ENCODE measurements at regions not wholly inside any gene's neighbourhood (a gene's known extent, or its start where the extent isn't known, plus 50 kb on each side); places are given as distances from the start of the nearest gene placed in this dataset.

DNA sequence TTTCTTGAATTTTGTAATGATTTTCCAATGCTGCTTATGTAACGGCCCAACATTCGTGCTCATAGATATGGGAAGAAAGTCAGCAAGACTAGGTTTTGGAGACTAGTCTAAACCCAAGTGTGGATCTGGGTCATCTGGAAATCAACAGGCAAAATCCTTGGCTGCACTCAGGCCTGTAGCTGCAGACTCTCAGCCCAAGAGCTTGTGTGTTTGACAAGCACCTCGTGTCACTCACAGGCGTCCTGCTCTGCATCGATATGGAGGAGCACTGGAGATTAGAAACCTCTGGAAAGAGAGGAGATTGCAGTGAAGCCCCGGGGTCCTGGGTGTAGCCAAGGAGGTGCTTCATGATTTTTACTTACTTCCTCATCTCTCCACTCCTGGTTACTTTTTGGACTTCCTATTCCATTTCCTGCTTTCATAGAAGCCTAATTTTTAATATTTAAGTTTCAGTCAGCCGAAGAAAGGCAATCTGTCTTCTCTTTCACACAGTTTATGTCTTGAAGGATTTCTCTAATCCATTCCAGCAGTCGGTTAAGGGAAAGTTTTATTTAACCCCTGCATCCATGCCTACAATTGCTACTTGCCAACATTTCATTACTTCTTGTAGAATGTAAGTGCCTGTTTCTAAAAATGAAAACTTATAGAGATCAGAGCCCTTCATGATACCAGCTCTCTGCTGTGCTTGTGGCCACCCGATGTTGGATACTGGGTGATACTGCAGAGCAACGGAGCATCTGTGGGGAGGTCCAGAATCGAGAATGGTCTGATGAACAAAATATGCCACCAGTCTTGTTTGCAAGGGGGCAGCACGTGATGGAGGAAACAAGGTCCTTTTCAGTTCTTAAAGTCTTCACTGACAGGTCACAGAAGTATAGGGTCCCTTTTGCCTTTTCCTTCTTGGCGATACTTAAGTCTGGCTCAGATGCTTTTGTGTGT is 296.3 kb downstream of the QKI start:
- TF ChIP-seq POLR2AphosphoS5 (IDR thresholded peaks at IDR 0.05; ENCODE audit: borderline replicate concordance, low read depth, low read length), result no peak
- no peak for TF ChIP-seq EZH2 (IDR thresholded peaks at IDR 0.05)
